ENCODE measurements at regions not wholly inside any gene's neighbourhood (a gene's known extent, or its start where the extent isn't known, plus 50 kb on each side); places are given as distances from the start of the nearest gene placed in this dataset.

- DNase-seq (no peak), ATAC-seq (no peak)
- Histone ChIP-seq H3K4me3 (no peak overlapping the region), H3K36me3 (no peaks in the 10 kb centered on the region), H3K27ac (no peak overlapping the region), H3K27me3 (no peaks in the 10 kb centered on the region), H3K9me3 (no peaks in the 10 kb centered on the region), H3K4me1 (no peaks in the 10 kb centered on the region)
- no peak for TF ChIP-seq CTCF (IDR thresholded peaks at IDR 0.05)
- intact Hi-C loops (cut with DNase I): no loop called here
Measured at GRCh38 chrX:80312448-80312847, 107.8 kb upstream of the TENT5D start.

GRCh38 chrX:80316526-80316925, 103.7 kb upstream of the TENT5D start:
- Histone ChIP-seq H3K27me3 (no peaks in the 10 kb centered on the region), H3K4me3 (no peak overlapping the region), H3K36me3 (no peaks in the 10 kb centered on the region), H3K27ac (no peak overlapping the region), H3K9me3 (no peaks in the 10 kb centered on the region), H3K4me1 (no peaks in the 10 kb centered on the region)
- DNase-seq: no peak
- intact Hi-C loops (cut with DNase I): no loop called here
- no peak for ATAC-seq
- TF ChIP-seq CTCF (IDR thresholded peaks at IDR 0.05): no peak

GRCh38 chrX:80317646-80318045, 102.6 kb upstream of the TENT5D start:
- no peak for TF ChIP-seq CTCF (IDR thresholded peaks at IDR 0.05)

GRCh38 chrX:80331285-80331684, 89.0 kb upstream of the TENT5D start:
- no peaks in the 10 kb centered on the region for H3K27me3 ChIP-seq
- H3K27ac ChIP-seq: no peak overlapping the region
- DNase-seq: no peak
- H3K4me3 ChIP-seq: no peak overlapping the region
- no peaks in the 10 kb centered on the region for H3K4me1 ChIP-seq
- TF ChIP-seq CTCF (IDR thresholded peaks at IDR 0.05): no peak
- H3K9me3 ChIP-seq: no peaks in the 10 kb centered on the region
- intact Hi-C loops (cut with DNase I): no loop called here
- no peak for ATAC-seq
- H3K36me3 ChIP-seq: no peaks in the 10 kb centered on the region

More at GRCh38 chrX:80317646-80318045, 102.6 kb upstream of the TENT5D start:
- H3K36me3 ChIP-seq: no peaks in the 10 kb centered on the region
- no peak for DNase-seq
- intact Hi-C loops (cut with DNase I): no loop called here
- ATAC-seq: no peak
- no peak overlapping the region for H3K4me3 ChIP-seq
- no peaks in the 10 kb centered on the region for H3K4me1 ChIP-seq
- H3K9me3 ChIP-seq: no peaks in the 10 kb centered on the region
- no peaks in the 10 kb centered on the region for H3K27me3 ChIP-seq
- H3K27ac ChIP-seq: no peak overlapping the region

- no peak for TF ChIP-seq CTCF (IDR thresholded peaks at IDR 0.05)
- Histone ChIP-seq H3K27me3 (no peaks in the 10 kb centered on the region), H3K4me3 (peak overlapping the region; percentile 33), H3K36me3 (no peaks in the 10 kb centered on the region), H3K4me1 (no peaks in the 10 kb centered on the region), H3K9me3 (no peaks in the 10 kb centered on the region), H3K27ac (no peak overlapping the region)
- intact Hi-C loops (cut with DNase I): no loop called here
- ATAC-seq (no peak), DNase-seq (no peak)
Measured at GRCh38 chrX:80334583-80334982, 85.7 kb upstream of the TENT5D start.

Measured in upper lobe of right lung (tissue), 1 donor.